ENCODE measurements at regions not wholly inside any gene's neighbourhood (a gene's known extent, or its start where the extent isn't known, plus 50 kb on each side); places are given as distances from the start of the nearest gene placed in this dataset.

DNA sequence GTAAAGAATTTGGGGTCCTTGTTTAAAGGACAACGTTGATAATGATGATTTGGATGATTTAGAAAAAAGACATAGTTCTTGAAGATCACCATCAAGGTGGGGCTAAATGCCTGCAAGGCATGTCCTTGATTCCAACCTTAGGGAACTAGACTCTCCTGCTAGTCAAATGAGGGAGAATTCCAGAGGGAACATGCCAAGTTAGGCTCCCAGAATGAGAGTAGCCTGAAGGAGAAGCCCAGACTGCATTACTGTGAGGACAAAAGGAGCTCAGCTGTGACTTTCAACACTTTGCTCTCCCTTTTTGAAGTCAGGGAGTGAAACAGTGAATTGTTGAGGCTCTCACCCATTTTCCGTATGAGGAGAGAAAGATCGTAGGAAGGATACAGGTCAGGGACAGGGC is 95.2 kb upstream of the TBX3 start:
- DNase-seq: no peak
- no peaks in the 10 kb centered on the region for H3K9me3 ChIP-seq
- no peaks in the 10 kb centered on the region for H3K4me1 ChIP-seq
- H3K36me3 ChIP-seq (replicated peaks in 1 of 2; ENCODE audit: insufficient read depth in 1 of 2, low read depth in 2 of 2): no peaks in the 10 kb centered on the region
- no peak for ATAC-seq
- no peaks in the 10 kb centered on the region for H3K27me3 ChIP-seq
- H3K4me3 ChIP-seq: no peak overlapping the region
- WGBS, 2 donors: 62 to 63% methylated on average over 3 of the region's 3 CpGs
- no peak overlapping the region for H3K27ac ChIP-seq
- TF ChIP-seq, protein P1, sequence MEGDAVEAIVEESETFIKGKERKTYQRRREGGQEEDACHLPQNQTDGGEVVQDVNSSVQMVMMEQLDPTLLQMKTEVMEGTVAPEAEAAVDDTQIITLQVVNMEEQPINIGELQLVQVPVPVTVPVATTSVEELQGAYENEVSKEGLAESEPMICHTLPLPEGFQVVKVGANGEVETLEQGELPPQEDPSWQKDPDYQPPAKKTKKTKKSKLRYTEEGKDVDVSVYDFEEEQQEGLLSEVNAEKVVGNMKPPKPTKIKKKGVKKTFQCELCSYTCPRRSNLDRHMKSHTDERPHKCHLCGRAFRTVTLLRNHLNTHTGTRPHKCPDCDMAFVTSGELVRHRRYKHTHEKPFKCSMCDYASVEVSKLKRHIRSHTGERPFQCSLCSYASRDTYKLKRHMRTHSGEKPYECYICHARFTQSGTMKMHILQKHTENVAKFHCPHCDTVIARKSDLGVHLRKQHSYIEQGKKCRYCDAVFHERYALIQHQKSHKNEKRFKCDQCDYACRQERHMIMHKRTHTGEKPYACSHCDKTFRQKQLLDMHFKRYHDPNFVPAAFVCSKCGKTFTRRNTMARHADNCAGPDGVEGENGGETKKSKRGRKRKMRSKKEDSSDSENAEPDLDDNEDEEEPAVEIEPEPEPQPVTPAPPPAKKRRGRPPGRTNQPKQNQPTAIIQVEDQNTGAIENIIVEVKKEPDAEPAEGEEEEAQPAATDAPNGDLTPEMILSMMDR (IDR thresholded peaks at IDR 0.05): no peak
- TF ChIP-seq POLR2A (IDR thresholded peaks at IDR 0.05): no peak
- intact Hi-C loops (cut with DNase I): no loop called here

DNA sequence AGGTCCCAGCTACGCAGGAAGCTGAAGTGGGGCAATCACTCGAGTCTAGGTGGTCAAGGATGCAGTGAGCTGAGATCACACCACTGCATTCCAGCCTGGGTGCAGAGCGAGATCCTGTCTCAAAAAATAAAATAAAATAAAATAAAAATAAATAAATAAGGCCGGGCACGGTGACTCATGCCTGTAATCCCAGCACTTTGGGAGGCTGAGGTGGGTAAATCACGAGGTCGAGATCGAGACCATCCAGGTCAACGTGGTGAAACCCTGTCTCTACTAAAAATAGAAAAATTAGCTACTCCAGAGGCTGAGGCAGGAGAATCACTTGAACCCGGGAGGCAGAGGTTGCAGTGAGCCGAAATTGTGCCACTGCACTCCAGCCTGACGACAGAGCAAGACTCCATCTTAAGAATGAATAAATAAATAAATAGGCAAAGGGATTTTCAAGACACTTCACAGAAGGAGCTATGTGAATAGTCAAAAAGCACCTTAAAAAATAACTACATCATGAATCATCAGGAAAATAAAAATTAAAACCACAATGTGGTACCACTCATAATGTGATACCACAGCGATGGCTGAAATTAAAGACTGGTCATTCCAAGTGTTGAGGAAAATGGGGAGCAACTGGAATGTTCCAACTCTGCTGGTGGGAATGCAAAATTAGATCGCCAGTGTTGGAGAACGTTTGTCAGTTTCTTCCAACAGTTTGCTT is 92.9 kb upstream of the TBX3 start:
- Histone ChIP-seq H3K27ac (no peak overlapping the region), H3K36me3 (replicated peaks in 1 of 2; ENCODE audit: insufficient read depth in 1 of 2, low read depth in 2 of 2) (no peaks in the 10 kb centered on the region), H3K27me3 (no peaks in the 10 kb centered on the region), H3K9me3 (no peaks in the 10 kb centered on the region), H3K4me3 (no peak overlapping the region), H3K4me1 (no peaks in the 10 kb centered on the region)
- ATAC-seq: no peak
- WGBS, 2 donors: 60 to 67% methylated on average over 15 of the region's 15 CpGs
- TF ChIP-seq, protein P1 (IDR thresholded peaks at IDR 0.05): no peak
- TF ChIP-seq POLR2A (IDR thresholded peaks at IDR 0.05): no peak
- intact Hi-C loops (cut with DNase I): no loop called here
- DNase-seq: no peak

DNA sequence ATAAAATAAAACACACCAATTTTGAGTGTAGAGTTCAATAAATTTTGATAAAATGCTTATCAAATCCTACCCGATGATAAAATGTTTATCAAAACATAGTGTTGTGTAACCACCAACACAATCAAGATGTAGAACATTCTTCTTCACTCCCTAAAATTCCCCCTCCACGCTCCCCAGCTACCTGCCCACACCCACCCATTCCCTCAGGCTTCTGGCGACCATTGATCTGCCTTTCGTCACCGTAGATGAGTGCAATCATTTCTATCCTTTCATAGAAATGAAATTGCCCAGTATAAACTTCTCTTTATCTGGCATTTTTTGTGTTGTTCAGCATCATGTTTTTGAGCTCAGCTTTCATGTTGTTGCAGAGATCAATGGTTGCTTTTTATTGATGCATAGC is 90.7 kb upstream of the TBX3 start:
- H3K27me3 ChIP-seq: no peaks in the 10 kb centered on the region
- ATAC-seq (no peak), DNase-seq (no peak)
- no peaks in the 10 kb centered on the region for H3K36me3 ChIP-seq (replicated peaks in 1 of 2; ENCODE audit: insufficient read depth in 1 of 2, low read depth in 2 of 2)
- intact Hi-C loops (cut with DNase I): no loop called here
- no peak overlapping the region for H3K27ac ChIP-seq
- WGBS, 2 donors: 80 to 82% methylated on average over 5 of the region's 5 CpGs
- no peak for TF ChIP-seq POLR2A (IDR thresholded peaks at IDR 0.05)
- TF ChIP-seq, protein P1 (IDR thresholded peaks at IDR 0.05): no peak
- no peak overlapping the region for H3K4me3 ChIP-seq
- H3K4me1 ChIP-seq: no peaks in the 10 kb centered on the region
- H3K9me3 ChIP-seq: no peaks in the 10 kb centered on the region

DNA sequence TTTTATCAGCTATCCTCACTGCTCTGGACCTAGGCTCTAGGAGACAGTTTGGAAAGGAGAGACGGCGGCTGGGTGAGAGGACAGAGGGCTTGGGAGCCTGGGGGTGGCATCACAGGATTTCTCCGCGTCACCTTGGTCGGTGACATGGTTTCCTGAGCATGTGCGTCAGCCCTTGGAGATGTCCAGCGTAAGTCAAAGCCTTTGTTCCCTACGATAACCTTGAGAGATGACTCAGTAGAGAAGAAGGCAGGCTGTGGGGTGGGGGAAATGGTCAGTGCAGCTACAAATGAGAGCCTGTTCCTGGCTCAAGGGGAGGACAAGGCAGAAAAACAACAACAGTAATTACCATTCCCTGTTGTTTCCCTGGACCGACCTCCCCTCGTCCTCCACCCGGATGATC is 90.2 kb upstream of the TBX3 start:
- Histone ChIP-seq H3K9me3 (no peaks in the 10 kb centered on the region), H3K4me3 (no peak overlapping the region), H3K36me3 (replicated peaks in 1 of 2; ENCODE audit: insufficient read depth in 1 of 2, low read depth in 2 of 2) (no peaks in the 10 kb centered on the region), H3K27ac (no peak overlapping the region), H3K27me3 (no peaks in the 10 kb centered on the region), H3K4me1 (no peaks in the 10 kb centered on the region)
- TF ChIP-seq, protein P1 (IDR thresholded peaks at IDR 0.05): no peak
- TF ChIP-seq POLR2A (IDR thresholded peaks at IDR 0.05): no peak
- ATAC-seq (no peak), DNase-seq (no peak)
- WGBS, 2 donors: 68 to 78% methylated on average over 11 of the region's 11 CpGs
- intact Hi-C loops (cut with DNase I): no loop called here

DNA sequence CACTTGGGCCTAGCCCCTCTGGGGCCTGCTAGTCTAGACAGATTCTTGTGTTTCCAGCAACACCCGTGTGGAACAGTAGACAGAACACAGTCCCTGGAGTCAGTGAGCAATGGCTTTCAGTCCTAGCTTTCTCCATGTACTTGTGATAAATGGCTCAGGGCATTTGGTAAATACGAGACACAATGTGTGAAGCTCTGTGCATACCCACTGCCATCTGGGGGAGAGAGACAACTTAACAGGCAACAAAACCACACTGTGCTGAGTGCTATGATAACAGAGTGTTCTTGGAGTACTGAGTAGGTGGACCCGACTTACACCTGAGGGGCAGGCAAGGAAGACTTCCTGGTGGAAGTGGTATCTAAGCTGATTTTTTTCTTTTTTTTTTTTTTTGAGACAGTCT is 86.3 kb upstream of the TBX3 start:
- DNase-seq (no peak), ATAC-seq (no peak)
- 54 to 70% methylated on average over 3 of the region's 3 CpGs for WGBS, 2 donors
- intact Hi-C loops (cut with DNase I): no loop called here
- H3K4me1 ChIP-seq: no peaks in the 10 kb centered on the region
- no peaks in the 10 kb centered on the region for H3K36me3 ChIP-seq (replicated peaks in 1 of 2; ENCODE audit: insufficient read depth in 1 of 2, low read depth in 2 of 2)
- H3K27me3 ChIP-seq: no peaks in the 10 kb centered on the region
- TF ChIP-seq, protein P1 (IDR thresholded peaks at IDR 0.05): no peak
- TF ChIP-seq POLR2A (IDR thresholded peaks at IDR 0.05): no peak
- no peak overlapping the region for H3K27ac ChIP-seq
- H3K4me3 ChIP-seq: no peak overlapping the region
- H3K9me3 ChIP-seq: no peaks in the 10 kb centered on the region
